Chondrocyte (in vitro differentiated cells): ENCODE measurements at regions not wholly inside any gene's neighbourhood (a gene's known extent, or its start where the extent isn't known, plus 50 kb on each side); places are given as distances from the start of the nearest gene placed in this dataset.

Experiments used
- DNase-seq: peaks from one replicate; pipeline ENCODE4 v3.0.0; 2021; ENCODE audit warnings: mixed read lengths, low spot score
- H3K27ac Mint-ChIP-seq: one replicate; pipeline ENCODE4 v1.8.0; 2021; ENCODE audit warnings: mild to moderate bottlenecking, moderate library complexity, mixed read lengths; ENCODE audit not compliant: unreplicated experiment
- H3K27me3 Mint-ChIP-seq: 2 replicates; pipeline ENCODE4 v1.8.0; 2021; ENCODE audit warnings: low read depth, mixed read lengths
- H3K36me3 Mint-ChIP-seq: 2 replicates; pipeline ENCODE4 v1.8.0; 2021; ENCODE audit warnings: low read depth, mixed read lengths
- H3K4me1 Mint-ChIP-seq: 2 replicates; pipeline ENCODE4 v1.8.0; 2021; ENCODE audit warnings: low read depth, mild to moderate bottlenecking, mixed read lengths
- H3K4me3 Mint-ChIP-seq: one replicate; pipeline ENCODE4 v1.8.0; 2021; ENCODE audit warnings: mild to moderate bottlenecking, moderate library complexity, mixed read lengths; ENCODE audit not compliant: unreplicated experiment
- H3K9me3 Mint-ChIP-seq: 2 replicates; pipeline ENCODE4 v1.8.0; 2021; ENCODE audit warnings: low read depth, mixed read lengths
- CTCF ChIP-seq: fragments of 200-600 bp; sonication (generic); IDR thresholded peaks from 2 replicates; pipeline ENCODE4 v1.5.0; 2021; ENCODE audit warnings: antibody characterized with exemption, mild to moderate bottlenecking, moderate library complexity

GRCh38 chr15:95989392-95989791 is 341.1 kb upstream of the NR2F2 start:
- H3K9me3 Mint-ChIP-seq: no peaks in the 10 kb centered on the region
- TF ChIP-seq CTCF: no peak

GRCh38 chr15:95990833-95991232 is 339.7 kb upstream of the NR2F2 start:
- Mint-ChIP-seq H3K27ac (no peak overlapping the region), H3K9me3 (no peaks in the 10 kb centered on the region), H3K4me3 (no peak overlapping the region), H3K36me3 (no peaks in the 10 kb centered on the region), H3K27me3 (no peaks in the 10 kb centered on the region), H3K4me1 (peaks cover 22% of the 10 kb centered on the region)
- TF ChIP-seq CTCF: no peak
- DNase-seq: no peak

More at GRCh38 chr15:95989392-95989791, 341.1 kb upstream of the NR2F2 start:
- H3K4me1 Mint-ChIP-seq: peaks cover 17% of the 10 kb centered on the region
- H3K27ac Mint-ChIP-seq: no peak overlapping the region
- DNase-seq: no peak
- no peaks in the 10 kb centered on the region for H3K36me3 Mint-ChIP-seq
- no peaks in the 10 kb centered on the region for H3K27me3 Mint-ChIP-seq
- no peak overlapping the region for H3K4me3 Mint-ChIP-seq

GRCh38 chr15:95994418-95994817 is 336.1 kb upstream of the NR2F2 start:
- no peak for TF ChIP-seq CTCF
- DNase-seq: no peak
- H3K4me1 Mint-ChIP-seq: peaks cover 10% of the 10 kb centered on the region

GRCh38 chr15:95995375-95996168 is 334.9 kb upstream of the NR2F2 start:
- Mint-ChIP-seq H3K27me3 (no peaks in the 10 kb centered on the region), H3K4me1 (peaks cover 10% of the 10 kb centered on the region), H3K36me3 (no peaks in the 10 kb centered on the region), H3K4me3 (no peak overlapping the region), H3K27ac (no peak overlapping the region), H3K9me3 (no peaks in the 10 kb centered on the region)
- TF ChIP-seq CTCF: no peak
- DNase-seq: no peak

More at GRCh38 chr15:95994418-95994817, 336.1 kb upstream of the NR2F2 start:
- no peaks in the 10 kb centered on the region for H3K36me3 Mint-ChIP-seq
- H3K4me3 Mint-ChIP-seq: no peak overlapping the region
- no peak overlapping the region for H3K27ac Mint-ChIP-seq
- no peaks in the 10 kb centered on the region for H3K9me3 Mint-ChIP-seq
- H3K27me3 Mint-ChIP-seq: no peaks in the 10 kb centered on the region

GRCh38 chr15:95996494-95996893 is 334.0 kb upstream of the NR2F2 start:
- TF ChIP-seq CTCF: no peak
- no peak overlapping the region for H3K4me3 Mint-ChIP-seq
- no peak for DNase-seq
- H3K9me3 Mint-ChIP-seq: no peaks in the 10 kb centered on the region
- H3K27me3 Mint-ChIP-seq: no peaks in the 10 kb centered on the region
- H3K36me3 Mint-ChIP-seq: no peaks in the 10 kb centered on the region
- H3K4me1 Mint-ChIP-seq: peaks cover 10% of the 10 kb centered on the region
- no peak overlapping the region for H3K27ac Mint-ChIP-seq
